Natural killer cell treated with Interleukin-12 subunit alpha and Interleukin-12 subunit beta and Interleukin-15 and Interleukin-18, amount 100 ng/mL, for 72 hours (primary cell): ENCODE measurements at regions not wholly inside any gene's neighbourhood (a gene's known extent, or its start where the extent isn't known, plus 50 kb on each side); places are given as distances from the start of the nearest gene placed in this dataset.

ENCODE experiments used
- ATAC-seq, 2 donors: fragments of 150-1000 bp; cut with Tn5 transposase in 1 of 2; sonication (Bioruptor Pico), chemical (Tn5 transposase) in 1 of 2; 2 replicates each; pipeline ENCODE4 v1.10.0; 2021
- DNase-seq: peaks from one replicate; pipeline ENCODE4 v3.0.0; 2022; ENCODE audit warnings: low spot score
- H3K27ac Mint-ChIP-seq, 2 donors: 1 replicate in 1 of 2; 2 replicates in 1 of 2; pipeline ENCODE4 v1.8.0; 2022; ENCODE audit warnings: mixed read lengths in 2 of 2, mild to moderate bottlenecking in 1 of 2, moderate library complexity in 1 of 2
- H3K27me3 Mint-ChIP-seq, 2 donors: 1 replicate in 1 of 2; 2 replicates in 1 of 2; pipeline ENCODE4 v1.8.0; 2022; ENCODE audit warnings: mixed read lengths in 2 of 2
- H3K36me3 Mint-ChIP-seq: one replicate; pipeline ENCODE4 v1.8.0; 2022; ENCODE audit warnings: mixed read lengths
- H3K4me1 Mint-ChIP-seq, 2 donors: 1 replicate in 1 of 2; 2 replicates in 1 of 2; pipeline ENCODE4 v1.8.0; 2022; ENCODE audit warnings: low read depth in 2 of 2, mixed read lengths in 2 of 2, mild to moderate bottlenecking in 1 of 2
- H3K4me3 Mint-ChIP-seq: one replicate; pipeline ENCODE4 v1.8.0; 2022; ENCODE audit warnings: mixed read lengths
- H3K9me3 Mint-ChIP-seq: 2 replicates; pipeline ENCODE4 v1.8.0; 2022; ENCODE audit warnings: mixed read lengths

GRCh38 chr1:5495596-5496410, 496.4 kb downstream of the NPHP4 start:
- Mint-ChIP-seq H3K4me1 (no peaks in the 10 kb centered on the region), H3K4me3 (no peak overlapping the region), H3K36me3 (no peaks in the 10 kb centered on the region), H3K9me3 (no peaks in the 10 kb centered on the region), H3K27ac (no peak overlapping the region), H3K27me3 (peaks cover 10 to 19% of the 10 kb centered on the region in 2 donors)
- DNase-seq (no peak), ATAC-seq (no peak)

GRCh38 chr1:5494518-5494917, 497.7 kb downstream of the NPHP4 start:
- peaks cover 10 to 16% of the 10 kb centered on the region in 2 donors for H3K27me3 Mint-ChIP-seq
- no peak overlapping the region for H3K4me3 Mint-ChIP-seq
- no peak overlapping the region for H3K27ac Mint-ChIP-seq
- ATAC-seq (no peak), DNase-seq (no peak)
- no peaks in the 10 kb centered on the region for H3K9me3 Mint-ChIP-seq
- H3K4me1 Mint-ChIP-seq, result no peaks in the 10 kb centered on the region
- no peaks in the 10 kb centered on the region for H3K36me3 Mint-ChIP-seq

- H3K4me3 Mint-ChIP-seq, result no peak overlapping the region
- no peak overlapping the region for H3K27ac Mint-ChIP-seq
- DNase-seq (peak; percentile 54), ATAC-seq (no peak)
- peaks cover 9 to 10% of the 10 kb centered on the region in 2 donors for H3K27me3 Mint-ChIP-seq
- no peaks in the 10 kb centered on the region for H3K4me1 Mint-ChIP-seq
- H3K9me3 Mint-ChIP-seq, result no peaks in the 10 kb centered on the region
- no peaks in the 10 kb centered on the region for H3K36me3 Mint-ChIP-seq
These were observed 498.3 kb downstream of the NPHP4 start for GRCh38 chr1:5493851-5494311.

GRCh38 chr1:5493275-5493674, 498.9 kb downstream of the NPHP4 start:
- Mint-ChIP-seq H3K27ac (no peak overlapping the region), H3K36me3 (no peaks in the 10 kb centered on the region), H3K27me3 (peaks cover 7 to 10% of the 10 kb centered on the region in 2 donors), H3K4me1 (no peaks in the 10 kb centered on the region), H3K9me3 (no peaks in the 10 kb centered on the region), H3K4me3 (no peak overlapping the region)
- DNase-seq, result no peak
- ATAC-seq, result no peak

- Mint-ChIP-seq H3K9me3 (no peaks in the 10 kb centered on the region), H3K4me1 (no peaks in the 10 kb centered on the region), H3K27ac (no peak overlapping the region), H3K27me3 (peaks cover 7 to 10% of the 10 kb centered on the region in 2 donors), H3K36me3 (no peaks in the 10 kb centered on the region), H3K4me3 (no peak overlapping the region)
- no peak for ATAC-seq
- DNase-seq, result no peak
These were observed 499.4 kb downstream of the NPHP4 start for GRCh38 chr1:5492846-5493245.

GRCh38 chr1:5491207-5491904, 500.9 kb downstream of the NPHP4 start:
- Mint-ChIP-seq H3K36me3 (no peaks in the 10 kb centered on the region), H3K4me3 (no peak overlapping the region), H3K27ac (no peak overlapping the region), H3K4me1 (no peaks in the 10 kb centered on the region), H3K9me3 (no peaks in the 10 kb centered on the region), H3K27me3 (peaks cover 0 to 3% of the 10 kb centered on the region in 2 donors)
- DNase-seq (no peak), ATAC-seq (no peak)

GRCh38 chr1:5490635-5491034, 501.6 kb downstream of the NPHP4 start:
- no peaks in the 10 kb centered on the region for H3K4me1 Mint-ChIP-seq
- no peak overlapping the region for H3K27ac Mint-ChIP-seq
- H3K36me3 Mint-ChIP-seq, result no peaks in the 10 kb centered on the region
- DNase-seq (no peak), ATAC-seq (no peak)
- H3K4me3 Mint-ChIP-seq, result no peak overlapping the region
- H3K9me3 Mint-ChIP-seq, result no peaks in the 10 kb centered on the region
- H3K27me3 Mint-ChIP-seq, result peaks cover 0 to 3% of the 10 kb centered on the region in 2 donors

GRCh38 chr1:5488448-5488847, 503.8 kb downstream of the NPHP4 start:
- no peaks in the 10 kb centered on the region for H3K27me3 Mint-ChIP-seq
- H3K9me3 Mint-ChIP-seq, result no peaks in the 10 kb centered on the region
- H3K4me1 Mint-ChIP-seq, result no peaks in the 10 kb centered on the region
- no peaks in the 10 kb centered on the region for H3K36me3 Mint-ChIP-seq
- H3K27ac Mint-ChIP-seq, result no peak overlapping the region
- no peak for ATAC-seq
- H3K4me3 Mint-ChIP-seq, result no peak overlapping the region
- DNase-seq, result no peak

- ATAC-seq (no peak), DNase-seq (no peak)
- Mint-ChIP-seq H3K36me3 (no peaks in the 10 kb centered on the region), H3K9me3 (no peaks in the 10 kb centered on the region), H3K4me1 (peaks cover 0 to 2% of the 10 kb centered on the region in 2 donors), H3K4me3 (no peak overlapping the region), H3K27me3 (peaks cover 0 to 7% of the 10 kb centered on the region in 2 donors), H3K27ac (no peak overlapping the region)
These were observed 506.1 kb downstream of the NPHP4 start for GRCh38 chr1:5485968-5486696.

- no peaks in the 10 kb centered on the region for H3K9me3 Mint-ChIP-seq
- no peak overlapping the region for H3K4me3 Mint-ChIP-seq
- H3K4me1 Mint-ChIP-seq, result peaks cover 0 to 2% of the 10 kb centered on the region in 2 donors
- DNase-seq (no peak), ATAC-seq (no peak)
- H3K27me3 Mint-ChIP-seq, result peaks cover 0 to 7% of the 10 kb centered on the region in 2 donors
- no peaks in the 10 kb centered on the region for H3K36me3 Mint-ChIP-seq
- H3K27ac Mint-ChIP-seq, result no peak overlapping the region
These were observed 506.8 kb downstream of the NPHP4 start for GRCh38 chr1:5485436-5485835.

GRCh38 chr1:5484451-5485165, 507.6 kb downstream of the NPHP4 start:
- H3K9me3 Mint-ChIP-seq, result no peaks in the 10 kb centered on the region
- H3K27ac Mint-ChIP-seq, result no peak overlapping the region
- H3K36me3 Mint-ChIP-seq, result no peaks in the 10 kb centered on the region
- H3K4me1 Mint-ChIP-seq, result peaks cover 0 to 2% of the 10 kb centered on the region in 2 donors
- DNase-seq (no peak), ATAC-seq (no peak)
- H3K27me3 Mint-ChIP-seq, result peaks cover 0 to 7% of the 10 kb centered on the region in 2 donors
- H3K4me3 Mint-ChIP-seq, result no peak overlapping the region

- no peak overlapping the region for H3K4me3 Mint-ChIP-seq
- peaks cover 0 to 2% of the 10 kb centered on the region in 2 donors for H3K4me1 Mint-ChIP-seq
- H3K9me3 Mint-ChIP-seq, result no peaks in the 10 kb centered on the region
- peaks cover 4 to 7% of the 10 kb centered on the region in 2 donors for H3K27me3 Mint-ChIP-seq
- no peak overlapping the region for H3K27ac Mint-ChIP-seq
- no peak for DNase-seq
- peak; percentile 26 to 43 for ATAC-seq
- no peaks in the 10 kb centered on the region for H3K36me3 Mint-ChIP-seq
These were observed 510.3 kb downstream of the NPHP4 start for GRCh38 chr1:5481889-5482288.

- DNase-seq, result no peak
- Mint-ChIP-seq H3K27ac (no peak overlapping the region), H3K4me3 (no peak overlapping the region), H3K36me3 (no peaks in the 10 kb centered on the region), H3K27me3 (peaks cover 4 to 7% of the 10 kb centered on the region in 2 donors), H3K9me3 (no peaks in the 10 kb centered on the region), H3K4me1 (peaks cover 0 to 2% of the 10 kb centered on the region in 2 donors)
- ATAC-seq, result no peak
These were observed 511.3 kb downstream of the NPHP4 start for GRCh38 chr1:5480906-5481305.
